Fibroblast of lung (primary cell): ENCODE measurements at regions not wholly inside any gene's neighbourhood (a gene's known extent, or its start where the extent isn't known, plus 50 kb on each side); places are given as distances from the start of the nearest gene placed in this dataset.

Experiments
- CTCF ChIP-seq, 2 donors: IDR thresholded peaks in 1 of 2; conservative IDR thresholded peaks in 1 of 2; 1 replicate in 1 of 2; 2 replicates in 1 of 2; pipeline ENCODE4 v1.5.1; 2011 to 2012; ENCODE audit warnings: low read length in 2 of 2, control low read depth in 1 of 2, inconsistent platforms in 1 of 2, low read depth in 1 of 2, mild to moderate bottlenecking in 1 of 2
- EZH2 ChIP-seq: IDR thresholded peaks from 2 replicates; pipeline ENCODE4 v1.5.1; 2012; ENCODE audit warnings: low read length, control low read depth, mild to moderate bottlenecking; ENCODE audit errors: missing control alignments

- no peak for TF ChIP-seq CTCF (conservative IDR thresholded peaks at IDR 0.05 in 1 of 2, IDR thresholded peaks at IDR 0.05 in 1 of 2; ENCODE audit: low read depth in 1 of 2, low read length in 2 of 2)
- no peak for TF ChIP-seq EZH2
Observed at GRCh38 chr6:105501826-105502344, 99.0 kb upstream of the PREP start.
